Sigmoid colon (tissue), 4 donors: ENCODE measurements at regions not wholly inside any gene's neighbourhood (a gene's known extent, or its start where the extent isn't known, plus 50 kb on each side); places are given as distances from the start of the nearest gene placed in this dataset.

Source experiments
- CTCF ChIP-seq, 4 experiments: fragments of 450-650 bp in 3 of 4; fragments of 200-600 bp in 1 of 4; IDR thresholded peaks; one replicate each; pipeline ENCODE4 v1.5.1; 2016 to 2019; ENCODE audit warnings: antibody characterized with exemption in 4 of 4, mild to moderate bottlenecking in 3 of 4, moderate library complexity in 2 of 4
- EP300 ChIP-seq, 4 donors: sonication (generic); formaldehyde crosslinking; IDR thresholded peaks; one replicate each; pipeline ENCODE4 v1.6.1; 2017; ENCODE audit warnings: antibody characterized with exemption in 4 of 4

- TF ChIP-seq EP300 (IDR thresholded peaks at IDR 0.05), result no peak
- TF ChIP-seq CTCF (IDR thresholded peaks at IDR 0.05), result no peak
These were observed 509.8 kb upstream of the SMIM21 start for GRCh38 chr18:75937306-75937705.
